Neuron (in vitro differentiated cells): ENCODE measurements at regions not wholly inside any gene's neighbourhood (a gene's known extent, or its start where the extent isn't known, plus 50 kb on each side); places are given as distances from the start of the nearest gene placed in this dataset.
"Not testable (repeated sequence)": the region's sequence is repeated elsewhere in the genome, so short reads cannot be mapped to it uniquely, and the experiment has no call there.

Experiments
- H2AFZ ChIP-seq: one replicate; pipeline ENCODE4 v1.6.1; 2013; ENCODE audit warnings: low read depth, mild to moderate bottlenecking, inconsistent platforms, low read length, moderate library complexity
- H3K27me3 ChIP-seq: one replicate; pipeline ENCODE4 v1.6.1; 2013; ENCODE audit warnings: low read length; ENCODE audit not compliant: insufficient read depth
- H3K36me3 ChIP-seq: one replicate; pipeline ENCODE4 v1.6.1; 2013; ENCODE audit warnings: low read length; ENCODE audit not compliant: insufficient read depth
- H3K4me1 ChIP-seq: one replicate; pipeline ENCODE4 v1.6.1; 2013; ENCODE audit warnings: low read length; ENCODE audit not compliant: insufficient read depth
- H3K4me3 ChIP-seq: 2 replicates; pipeline ENCODE4 v1.5.1; 2013; ENCODE audit warnings: mild to moderate bottlenecking, low read length, moderate library complexity
- H3K9me3 ChIP-seq: one replicate; pipeline ENCODE4 v1.6.1; 2013; ENCODE audit warnings: low read length

DNA sequence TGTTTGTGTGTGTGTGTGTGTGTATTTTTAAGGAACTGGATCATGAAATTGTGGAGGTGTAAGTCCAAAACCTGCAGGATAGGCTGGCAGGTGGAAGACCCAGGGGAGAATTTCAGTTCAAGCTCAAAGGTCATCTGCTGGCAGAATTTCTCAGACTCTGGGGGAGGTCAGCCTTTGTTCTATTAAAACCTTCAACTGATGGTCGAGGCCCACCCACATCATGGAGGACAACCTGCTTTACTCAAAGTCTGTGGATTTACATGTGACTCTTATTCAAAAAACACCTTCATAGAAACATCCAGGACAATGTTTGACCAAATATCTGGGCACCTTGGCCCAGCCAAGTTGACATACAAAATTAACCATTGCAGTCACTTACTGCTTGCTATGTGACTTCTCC is 157.2 kb downstream of the EDEM1 start:
- no peak overlapping the region for H3K4me3 ChIP-seq
- no peaks in the 10 kb centered on the region for H3K27me3 ChIP-seq
- no peaks in the 10 kb centered on the region for H3K4me1 ChIP-seq
- no peak overlapping the region for H2AFZ ChIP-seq
- no peaks in the 10 kb centered on the region for H3K9me3 ChIP-seq
- no peaks in the 10 kb centered on the region for H3K36me3 ChIP-seq

DNA sequence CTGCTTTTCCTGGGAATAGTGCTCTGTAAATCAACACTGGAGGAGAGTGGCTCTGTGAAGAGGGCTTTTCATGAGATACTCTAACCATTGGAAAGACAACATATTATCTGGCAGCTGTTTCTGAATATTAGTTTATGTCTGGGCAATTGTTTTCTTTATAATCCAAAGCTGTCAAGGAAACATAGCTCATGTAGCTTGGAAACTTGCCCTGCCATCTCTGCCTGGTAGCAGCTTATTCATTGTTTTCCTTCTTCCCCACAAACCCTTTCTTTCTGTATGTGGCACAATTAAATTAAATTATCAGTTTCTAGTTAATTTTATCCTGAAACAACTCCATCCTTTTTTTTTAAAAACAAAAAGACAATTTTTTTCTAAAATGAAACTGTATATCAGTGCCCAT is 160.0 kb downstream of the EDEM1 start:
- no peak overlapping the region for H3K4me3 ChIP-seq
- H2AFZ ChIP-seq = no peak overlapping the region
- H3K36me3 ChIP-seq = no peaks in the 10 kb centered on the region
- H3K9me3 ChIP-seq = no peaks in the 10 kb centered on the region
- H3K27me3 ChIP-seq = no peaks in the 10 kb centered on the region
- H3K4me1 ChIP-seq = no peaks in the 10 kb centered on the region

DNA sequence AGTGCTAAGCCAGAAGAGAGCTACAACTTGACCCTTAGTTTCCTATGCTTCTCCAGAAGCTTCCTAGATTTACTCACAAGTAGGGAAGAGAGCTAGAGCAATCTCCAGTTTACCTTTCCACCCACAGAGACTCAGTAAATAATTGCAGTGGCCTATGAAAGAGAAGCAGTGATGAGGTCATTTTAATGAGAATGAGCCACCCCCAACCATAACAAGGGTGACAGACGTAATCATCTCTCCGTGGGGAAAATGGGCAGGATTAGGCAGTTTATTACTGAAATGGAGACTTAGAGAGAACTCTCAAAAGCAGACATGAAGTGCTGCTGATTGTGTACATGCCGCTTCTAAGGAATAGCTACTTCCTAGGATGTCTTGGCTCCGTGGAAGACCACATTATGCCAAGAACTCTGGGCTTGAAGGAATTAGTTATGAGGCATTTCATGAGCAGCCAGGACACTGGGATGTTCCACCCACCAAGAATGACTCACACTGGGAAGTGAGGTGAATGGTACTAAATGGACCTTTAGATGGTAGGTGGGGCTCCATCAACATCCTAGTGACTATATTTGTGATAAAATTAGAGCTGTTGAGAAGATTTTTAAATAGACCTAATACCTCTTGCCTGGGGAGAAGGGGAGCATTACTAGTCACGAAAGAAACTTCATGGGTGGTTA is 160.9 kb downstream of the EDEM1 start:
- Histone ChIP-seq H2AFZ (no peak overlapping the region), H3K9me3 (no peaks in the 10 kb centered on the region), H3K36me3 (no peaks in the 10 kb centered on the region), H3K27me3 (no peaks in the 10 kb centered on the region), H3K4me3 (no peak overlapping the region), H3K4me1 (no peaks in the 10 kb centered on the region)

DNA sequence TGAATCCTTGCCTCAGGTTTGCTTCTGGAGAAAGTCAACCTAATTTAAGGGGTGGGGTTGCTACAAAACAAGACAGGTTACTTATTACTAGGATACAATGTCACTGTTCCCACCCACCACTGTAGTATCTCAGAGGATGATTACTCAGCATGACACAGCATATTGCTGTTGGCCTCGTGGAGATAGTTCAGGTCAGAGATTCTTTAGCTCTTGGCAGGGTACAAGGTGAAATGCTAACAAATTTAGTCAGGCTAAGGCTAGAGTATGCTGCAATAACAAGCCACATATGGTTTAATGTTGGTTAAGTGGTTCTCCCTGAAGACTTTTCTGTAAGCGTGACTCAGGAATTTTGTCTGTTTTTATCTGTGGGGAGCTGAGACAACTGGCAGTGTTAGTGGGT is 161.8 kb downstream of the EDEM1 start:
- Histone ChIP-seq H3K4me3 (no peak overlapping the region), H3K9me3 (no peaks in the 10 kb centered on the region), H3K4me1 (no peaks in the 10 kb centered on the region), H2AFZ (no peak overlapping the region), H3K27me3 (no peaks in the 10 kb centered on the region), H3K36me3 (no peaks in the 10 kb centered on the region)

DNA sequence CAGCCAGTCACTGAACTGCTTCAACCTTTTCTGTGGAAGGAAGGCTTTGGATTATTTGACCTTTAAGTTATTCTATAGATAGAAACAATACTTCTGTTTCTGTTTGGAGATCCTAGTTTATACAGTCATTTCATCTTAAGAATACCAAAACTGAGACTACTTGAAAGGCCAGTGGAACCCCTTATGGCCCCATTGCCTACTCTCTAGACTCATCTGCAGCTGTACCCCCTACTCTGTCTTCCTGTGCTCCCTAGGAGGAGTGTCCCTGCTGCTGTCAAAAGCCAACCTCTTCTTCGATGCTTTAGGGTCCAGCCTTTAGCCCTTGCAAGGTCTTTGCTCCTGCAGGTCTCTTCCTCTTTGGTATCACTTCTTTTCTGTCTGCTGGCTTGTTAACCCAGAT is 169.6 kb downstream of the EDEM1 start:
- Histone ChIP-seq H3K4me1 (no peaks in the 10 kb centered on the region), H2AFZ (no peak overlapping the region), H3K36me3 (no peaks in the 10 kb centered on the region), H3K27me3 (no peaks in the 10 kb centered on the region), H3K9me3 (no peaks in the 10 kb centered on the region), H3K4me3 (no peak overlapping the region)

DNA sequence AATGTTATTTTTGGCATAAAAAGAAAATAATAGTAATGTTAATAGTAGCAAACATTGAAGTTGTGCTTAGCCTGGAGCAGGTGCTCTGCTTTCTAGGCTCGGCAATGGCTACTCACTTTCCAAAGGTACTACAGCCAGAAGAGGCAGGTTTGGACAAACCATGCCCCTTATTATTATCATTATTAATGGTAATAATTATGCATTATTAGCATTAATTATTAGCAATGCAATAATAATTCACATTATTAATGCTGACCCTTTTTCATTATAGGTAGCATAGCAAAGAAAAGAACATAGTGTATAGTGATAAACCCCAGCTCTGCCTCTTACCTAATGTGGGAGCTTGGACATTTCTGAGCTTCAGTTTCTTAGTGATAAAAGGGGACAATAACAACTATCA is 171.4 kb downstream of the EDEM1 start:
- Histone ChIP-seq H3K27me3 (no peaks in the 10 kb centered on the region), H3K4me1 (no peaks in the 10 kb centered on the region), H3K9me3 (no peaks in the 10 kb centered on the region), H3K4me3 (no peak overlapping the region), H2AFZ (no peak overlapping the region), H3K36me3 (no peaks in the 10 kb centered on the region)

DNA sequence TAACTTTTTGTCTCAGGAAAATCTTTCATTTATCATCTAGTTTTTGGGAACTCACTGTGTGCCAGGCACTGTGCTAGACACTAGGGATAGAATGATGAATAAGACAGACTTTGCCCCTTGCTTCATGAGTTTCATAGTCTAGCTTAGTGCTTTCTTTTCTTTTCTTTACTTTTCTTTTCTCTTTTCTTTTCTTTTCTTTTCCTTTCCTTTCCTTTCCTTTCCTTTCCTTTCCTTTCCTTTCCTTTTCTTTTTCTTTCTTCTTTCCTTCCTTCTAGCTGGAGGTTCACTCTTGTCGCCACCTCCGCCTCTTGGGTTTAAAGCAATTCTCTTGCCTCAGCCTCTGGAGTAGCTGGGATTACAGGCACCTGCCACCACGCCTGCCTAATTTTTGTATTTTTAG is 172.9 kb downstream of the EDEM1 start:
- Histone ChIP-seq H3K9me3 (no peaks in the 10 kb centered on the region), H2AFZ (no peak overlapping the region), H3K4me3 (no peak overlapping the region), H3K27me3 (no peaks in the 10 kb centered on the region), H3K4me1 (no peaks in the 10 kb centered on the region), H3K36me3 (no peaks in the 10 kb centered on the region)

DNA sequence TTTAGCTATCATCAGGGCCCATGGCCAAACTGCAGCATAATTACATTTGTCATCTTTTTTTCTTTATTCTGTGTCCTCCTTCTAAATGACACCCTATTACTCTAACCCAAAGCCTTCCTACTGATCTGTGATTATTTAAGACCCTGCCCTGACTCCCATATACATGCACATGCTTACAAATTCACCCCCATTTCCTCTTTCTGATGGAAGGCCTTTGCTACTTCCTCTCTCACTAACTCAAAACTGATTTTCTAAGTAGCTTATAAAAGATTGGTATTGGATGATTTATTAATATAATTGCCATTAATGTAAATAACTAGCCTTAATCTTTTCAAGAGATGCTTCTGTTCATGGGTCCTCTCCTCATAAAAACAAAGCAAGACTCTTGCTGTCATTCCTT is 179.2 kb downstream of the EDEM1 start:
- Histone ChIP-seq H3K27me3 (no peaks in the 10 kb centered on the region), H3K4me1 (no peaks in the 10 kb centered on the region), H3K36me3 (no peaks in the 10 kb centered on the region), H3K4me3 (no peak overlapping the region), H3K9me3 (no peaks in the 10 kb centered on the region), H2AFZ (no peak overlapping the region)

DNA sequence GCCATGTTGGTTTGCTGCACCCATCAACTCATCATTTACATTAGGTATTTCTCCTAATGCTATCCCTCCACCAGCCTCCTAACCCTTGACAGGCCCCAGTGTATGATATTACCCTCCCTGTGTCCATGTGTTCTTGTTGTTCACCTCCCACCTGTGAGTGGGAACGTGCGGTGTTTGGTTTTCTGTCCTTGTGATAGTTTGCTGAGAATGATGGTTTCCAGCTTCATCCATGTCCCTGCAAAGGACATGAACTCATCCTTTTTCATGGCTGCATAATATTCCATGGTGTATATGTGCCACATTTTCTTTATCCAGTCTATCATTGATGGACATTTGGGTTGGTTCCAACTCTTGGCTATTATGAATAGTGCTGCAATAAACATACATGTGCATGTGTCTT is 184.0 kb downstream of the EDEM1 start:
- not testable (repeated sequence) for H2AFZ ChIP-seq, H3K4me3 ChIP-seq, H3K4me1 ChIP-seq, H3K9me3 ChIP-seq, H3K36me3 ChIP-seq, H3K27me3 ChIP-seq

DNA sequence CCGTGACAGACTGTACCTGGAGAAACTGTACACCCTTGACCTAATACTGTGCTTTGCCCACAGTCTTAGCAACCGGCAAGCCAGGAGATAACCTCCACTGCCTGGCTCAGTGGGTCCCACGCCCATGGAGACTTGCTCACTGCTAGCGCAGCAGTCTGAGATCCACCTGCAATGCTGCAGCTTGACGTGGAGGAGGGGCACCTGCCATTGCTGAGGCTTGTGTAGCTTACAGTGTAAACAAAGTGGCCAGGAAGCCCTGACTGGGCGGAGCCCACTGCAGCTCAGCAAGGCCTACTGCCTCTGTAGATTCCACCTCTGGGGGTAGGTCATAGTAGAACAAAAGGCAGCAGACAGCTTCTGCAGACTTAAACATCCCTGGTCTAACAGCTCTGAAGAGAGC is 189.3 kb downstream of the EDEM1 start:
- H3K9me3 ChIP-seq = no peaks in the 10 kb centered on the region

DNA sequence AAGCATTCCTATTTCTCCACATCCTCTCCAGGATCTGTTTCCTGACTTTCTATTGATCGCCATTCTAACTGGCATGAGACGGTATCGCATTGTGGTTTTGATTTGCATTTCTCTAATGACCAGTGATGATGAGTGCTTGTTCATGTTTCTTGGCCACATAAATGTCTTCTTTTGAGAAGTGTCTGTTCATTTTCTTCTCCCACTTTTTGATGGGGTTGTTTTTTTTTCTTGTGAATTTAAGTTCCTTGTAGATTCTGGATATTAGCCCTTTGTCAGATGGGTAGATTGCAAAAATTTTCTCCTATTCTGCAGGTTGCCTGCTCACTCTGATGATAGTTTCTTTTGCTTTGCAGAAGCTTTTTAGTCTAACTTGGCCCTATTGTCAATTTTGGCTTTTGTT is 191.8 kb downstream of the EDEM1 start:
- H3K36me3 ChIP-seq, H2AFZ ChIP-seq, H3K4me1 ChIP-seq, H3K4me3 ChIP-seq, H3K27me3 ChIP-seq, H3K9me3 ChIP-seq: not testable (repeated sequence)

More for the DNA sequence above, 189.3 kb downstream of the EDEM1 start:
- Histone ChIP-seq H2AFZ (no peak overlapping the region), H3K27me3 (no peaks in the 10 kb centered on the region), H3K4me3 (no peak overlapping the region), H3K4me1 (no peaks in the 10 kb centered on the region), H3K36me3 (no peaks in the 10 kb centered on the region)

DNA sequence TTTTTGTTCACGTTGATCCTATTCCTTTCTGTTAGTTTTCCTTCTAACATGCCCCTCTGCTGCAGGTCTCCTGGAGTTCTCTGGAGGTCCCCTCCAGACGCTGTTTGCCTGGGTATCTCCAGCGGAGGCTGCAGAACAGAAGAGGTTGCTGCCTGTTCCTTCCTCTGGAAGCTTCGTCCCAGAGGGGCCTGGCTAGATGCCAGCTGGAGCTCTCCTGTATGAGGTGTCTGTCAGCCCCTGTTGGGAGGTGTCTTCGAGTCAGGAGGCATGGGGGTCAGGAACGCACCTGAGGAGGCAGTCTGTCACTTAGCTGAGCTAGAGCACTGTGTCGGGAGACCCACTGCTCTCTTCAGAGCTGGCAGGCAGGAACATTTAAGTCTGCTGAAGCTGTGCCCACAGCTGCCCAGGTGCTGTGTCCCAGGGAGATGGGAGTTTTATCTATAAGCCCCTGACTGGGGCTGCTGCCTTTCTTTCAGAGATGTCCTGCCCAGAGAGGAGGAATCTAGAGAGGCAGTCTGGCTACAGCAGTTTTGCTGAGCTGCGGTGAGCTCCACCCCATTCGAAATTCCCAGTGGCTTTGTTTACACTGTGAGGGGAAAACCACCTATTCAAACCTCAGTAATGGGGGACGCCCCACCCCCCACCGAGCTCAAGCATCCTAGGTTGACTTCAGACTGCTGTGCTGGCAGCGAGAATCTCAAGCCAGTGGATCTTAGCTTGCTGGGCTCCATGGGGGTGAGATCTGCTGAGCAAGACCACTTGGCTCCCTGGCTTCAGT is 196.2 kb downstream of the EDEM1 start:
- H3K4me3 ChIP-seq, H3K27me3 ChIP-seq, H3K9me3 ChIP-seq, H3K4me1 ChIP-seq, H3K36me3 ChIP-seq, H2AFZ ChIP-seq: not testable (repeated sequence)

DNA sequence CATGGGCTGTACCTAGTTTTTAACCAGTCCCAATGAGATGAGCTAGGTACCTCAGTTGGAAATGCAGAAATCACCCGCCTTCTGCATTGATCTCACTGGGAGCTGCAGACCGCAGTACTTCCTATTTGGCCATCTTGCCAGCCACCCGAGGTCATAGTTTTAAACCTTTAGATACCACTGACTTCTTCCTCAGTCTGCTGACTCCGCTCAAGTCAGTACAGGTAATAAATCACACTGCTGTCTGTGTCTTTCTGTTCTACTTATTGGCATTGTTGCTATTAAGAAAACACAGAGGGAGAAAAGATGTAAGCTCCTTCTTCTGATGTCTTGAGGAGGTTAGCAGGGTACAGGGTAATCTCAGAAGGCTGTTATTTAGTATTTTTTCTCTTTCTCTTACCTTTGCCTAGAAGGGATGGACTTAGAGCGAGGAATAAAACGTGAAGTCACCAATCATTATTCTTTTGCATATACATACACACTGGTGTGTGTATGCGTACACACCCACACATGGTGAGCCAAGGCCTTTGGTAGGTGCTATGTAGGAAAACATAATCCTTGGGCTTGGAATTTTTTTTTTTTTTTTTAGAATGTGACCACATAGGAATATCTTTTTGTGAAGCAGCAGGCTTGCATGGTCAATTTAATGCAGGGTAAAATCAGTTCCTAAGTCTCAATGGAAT is 197.2 kb downstream of the EDEM1 start:
- Histone ChIP-seq H2AFZ (no peak overlapping the region), H3K4me3 (no peak overlapping the region), H3K9me3 (no peaks in the 10 kb centered on the region), H3K27me3 (no peaks in the 10 kb centered on the region), H3K36me3 (no peaks in the 10 kb centered on the region), H3K4me1 (no peaks in the 10 kb centered on the region)
